Ecto neural progenitor cell (in vitro differentiated cells): ENCODE measurements at regions not wholly inside any gene's neighbourhood (a gene's known extent, or its start where the extent isn't known, plus 50 kb on each side); places are given as distances from the start of the nearest gene placed in this dataset.
"Not testable (repeated sequence)": the region's sequence is repeated elsewhere in the genome, so short reads cannot be mapped to it uniquely, and the experiment has no call there.

Source experiments
- DNase-seq: peaks from one replicate; pipeline ENCODE4 v3.0.0-alpha.2; 2018; ENCODE audit warnings: low spot score

GRCh38 chr12:66775871-66776270 is 97.0 kb upstream of the GRIP1 start:
- DNase-seq: no peak

GRCh38 chr12:66776974-66777373 is 98.1 kb upstream of the GRIP1 start:
- DNase-seq: no peak

- no peak for DNase-seq
Observed at GRCh38 chr12:66779466-66779865, 100.6 kb upstream of the GRIP1 start.

- no peak for DNase-seq
Observed at GRCh38 chr12:66786531-66787308, 107.8 kb upstream of the GRIP1 start.

- DNase-seq: no peak
Observed at GRCh38 chr12:66799551-66799950, 120.7 kb upstream of the GRIP1 start.

GRCh38 chr12:66800046-66800445 is 121.2 kb upstream of the GRIP1 start:
- no peak for DNase-seq

GRCh38 chr12:66803930-66804329 is 125.1 kb upstream of the GRIP1 start:
- DNase-seq: peak; percentile 69

- no peak for DNase-seq
Observed at GRCh38 chr12:66804563-66804974, 125.7 kb upstream of the GRIP1 start.

GRCh38 chr12:66808606-66809005 is 129.7 kb upstream of the GRIP1 start:
- DNase-seq: no peak

- DNase-seq: no peak
Observed at GRCh38 chr12:66813137-66813892, 134.4 kb upstream of the GRIP1 start.

- no peak for DNase-seq
Observed at GRCh38 chr12:66819587-66819986, 140.7 kb upstream of the GRIP1 start.

GRCh38 chr12:66822961-66823360 is 144.1 kb upstream of the GRIP1 start:
- DNase-seq: no peak

- no peak for DNase-seq
Observed at GRCh38 chr12:66823857-66824570, 145.1 kb upstream of the GRIP1 start.

- not testable (repeated sequence) for DNase-seq
Observed at GRCh38 chr12:66825921-66826320, 147.0 kb upstream of the GRIP1 start.

- no peak for DNase-seq
Observed at GRCh38 chr12:66829660-66830325, 150.9 kb upstream of the GRIP1 start.

GRCh38 chr12:66831495-66831894 is 152.6 kb upstream of the GRIP1 start:
- DNase-seq: no peak

- no peak for DNase-seq
Observed at GRCh38 chr12:66832997-66833396, 154.1 kb upstream of the GRIP1 start.

- no peak for DNase-seq
Observed at GRCh38 chr12:66836623-66837310, 157.9 kb upstream of the GRIP1 start.

- no peak for DNase-seq
Observed at GRCh38 chr12:66837311-66837627, 158.4 kb upstream of the GRIP1 start.

- DNase-seq: no peak
Observed at GRCh38 chr12:66838366-66838765, 159.5 kb upstream of the GRIP1 start.

GRCh38 chr12:66848967-66849366 is 170.1 kb upstream of the GRIP1 start:
- no peak for DNase-seq

GRCh38 chr12:66851134-66851533 is 172.3 kb upstream of the GRIP1 start:
- DNase-seq: no peak
